ENCODE measurements at regions not wholly inside any gene's neighbourhood (a gene's known extent, or its start where the extent isn't known, plus 50 kb on each side); places are given as distances from the start of the nearest gene placed in this dataset.

DNA sequence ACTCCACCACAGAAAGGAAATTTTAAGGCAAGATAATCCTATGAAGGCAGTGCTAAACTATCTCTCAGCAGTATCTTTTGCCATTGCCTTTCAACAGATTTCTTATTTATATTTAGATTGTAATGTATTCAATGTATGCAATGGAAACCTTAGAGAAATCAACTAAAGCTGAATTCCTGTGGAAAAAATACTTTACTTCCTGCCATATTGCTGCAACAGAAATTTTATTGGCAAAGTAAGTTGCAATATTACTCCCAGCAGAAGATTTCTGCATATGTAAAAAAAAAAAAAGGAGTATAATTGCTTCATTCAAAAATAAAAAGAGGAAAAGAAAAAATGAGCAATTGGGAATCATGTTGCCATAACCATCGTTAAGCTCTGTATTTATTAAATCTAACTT is 454.6 kb upstream of the CD180 start:
- TF ChIP-seq POLR2A (IDR thresholded peaks at IDR 0.05; ENCODE audit: low read depth, low read length) (no peak), POLR2AphosphoS5 (IDR thresholded peaks at IDR 0.05; ENCODE audit: low read depth, low read length) (no peak), TAF1 (IDR thresholded peaks at IDR 0.05; ENCODE audit: low read depth, low read length) (no peak)
